ENCODE measurements at regions not wholly inside any gene's neighbourhood (a gene's known extent, or its start where the extent isn't known, plus 50 kb on each side); places are given as distances from the start of the nearest gene placed in this dataset.

GRCh38 chr11:8748317-8748716, 65.7 kb downstream of the RPL27A start:
- TF ChIP-seq POLR2A (IDR thresholded peaks at IDR 0.05; ENCODE audit: low read length) (no peak), GATA1 (IDR thresholded peaks at IDR 0.05; ENCODE audit: low read depth, low read length) (no peak)
